ENCODE measurements at regions not wholly inside any gene's neighbourhood (a gene's known extent, or its start where the extent isn't known, plus 50 kb on each side); places are given as distances from the start of the nearest gene placed in this dataset.

DNA sequence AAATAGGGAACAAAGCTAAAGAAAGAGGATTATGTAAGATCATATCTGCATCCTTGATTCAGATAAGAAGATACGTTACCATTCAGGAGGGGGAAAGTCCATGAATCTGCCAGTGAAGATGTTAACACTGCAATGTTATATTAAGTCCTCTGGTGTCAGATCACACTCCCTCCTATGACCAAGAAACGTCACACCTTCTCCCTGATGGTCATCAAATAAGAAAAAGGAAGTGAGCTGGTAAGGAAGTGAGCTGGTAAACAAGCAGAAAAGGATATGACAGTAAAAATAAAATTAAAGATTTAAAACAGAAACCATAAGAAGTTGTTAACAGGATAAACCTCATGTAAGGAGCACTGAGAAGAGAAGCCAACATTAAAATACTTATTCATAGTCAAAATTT, 340.2 kb downstream of the SEC23A start:
- TF ChIP-seq, protein P1, sequence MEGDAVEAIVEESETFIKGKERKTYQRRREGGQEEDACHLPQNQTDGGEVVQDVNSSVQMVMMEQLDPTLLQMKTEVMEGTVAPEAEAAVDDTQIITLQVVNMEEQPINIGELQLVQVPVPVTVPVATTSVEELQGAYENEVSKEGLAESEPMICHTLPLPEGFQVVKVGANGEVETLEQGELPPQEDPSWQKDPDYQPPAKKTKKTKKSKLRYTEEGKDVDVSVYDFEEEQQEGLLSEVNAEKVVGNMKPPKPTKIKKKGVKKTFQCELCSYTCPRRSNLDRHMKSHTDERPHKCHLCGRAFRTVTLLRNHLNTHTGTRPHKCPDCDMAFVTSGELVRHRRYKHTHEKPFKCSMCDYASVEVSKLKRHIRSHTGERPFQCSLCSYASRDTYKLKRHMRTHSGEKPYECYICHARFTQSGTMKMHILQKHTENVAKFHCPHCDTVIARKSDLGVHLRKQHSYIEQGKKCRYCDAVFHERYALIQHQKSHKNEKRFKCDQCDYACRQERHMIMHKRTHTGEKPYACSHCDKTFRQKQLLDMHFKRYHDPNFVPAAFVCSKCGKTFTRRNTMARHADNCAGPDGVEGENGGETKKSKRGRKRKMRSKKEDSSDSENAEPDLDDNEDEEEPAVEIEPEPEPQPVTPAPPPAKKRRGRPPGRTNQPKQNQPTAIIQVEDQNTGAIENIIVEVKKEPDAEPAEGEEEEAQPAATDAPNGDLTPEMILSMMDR (IDR thresholded peaks at IDR 0.05; ENCODE audit: insufficient read depth, low read depth, low read length): no peak
- TF ChIP-seq EZH2 (IDR thresholded peaks at IDR 0.05; ENCODE audit: insufficient read depth, low read length): no peak
